ENCODE measurements at regions not wholly inside any gene's neighbourhood (a gene's known extent, or its start where the extent isn't known, plus 50 kb on each side); places are given as distances from the start of the nearest gene placed in this dataset.

GRCh38 chr4:130636486-130636885 is 1540.5 kb downstream of the C4orf33 start:
- no peak for TF ChIP-seq CTCF (IDR thresholded peaks at IDR 0.05)
- no peak for TF ChIP-seq POLR2A (IDR thresholded peaks at IDR 0.05)

Measured in testis (tissue), 2 donors.